ENCODE measurements at regions not wholly inside any gene's neighbourhood (a gene's known extent, or its start where the extent isn't known, plus 50 kb on each side); places are given as distances from the start of the nearest gene placed in this dataset.

- no peak for TF ChIP-seq CTCF (IDR thresholded peaks at IDR 0.05)
- TF ChIP-seq EP300 (IDR thresholded peaks at IDR 0.05) = no peak
These were observed 1002.7 kb downstream of the BRD1 start for GRCh38 chr22:48824712-48825651.
